ENCODE measurements at regions not wholly inside any gene's neighbourhood (a gene's known extent, or its start where the extent isn't known, plus 50 kb on each side); places are given as distances from the start of the nearest gene placed in this dataset.

- TF ChIP-seq POLR2AphosphoS5 (IDR thresholded peaks at IDR 0.05) = no peak
- TF ChIP-seq CTCF (IDR thresholded peaks at IDR 0.05 in 8 of 11, conservative IDR thresholded peaks at IDR 0.05 in 3 of 11) = no peak
These were observed 365.2 kb upstream of the IGFBP7 start for GRCh38 chr4:57475424-57475823.

All from spleen (tissue), 7 donors.